Adrenal gland (tissue), 5 donors: ENCODE measurements at regions not wholly inside any gene's neighbourhood (a gene's known extent, or its start where the extent isn't known, plus 50 kb on each side); places are given as distances from the start of the nearest gene placed in this dataset.

Source experiments
- CTCF ChIP-seq, 6 experiments: fragments of 450-650 bp in 4 of 6; fragments of 200-600 bp in 2 of 6; sonication (generic) in 1 of 6; IDR thresholded peaks; 1 replicate in 5 of 6; 2 replicates in 1 of 6; pipeline versions ENCODE4 v1.5.1 to v1.8.0; 2016 to 2021; ENCODE audit warnings: antibody characterized with exemption in 6 of 6, mild to moderate bottlenecking in 2 of 6, moderate library complexity in 1 of 6
- POLR2A ChIP-seq, 2 donors: fragments of 450-650 bp; IDR thresholded peaks; one replicate each; pipeline ENCODE4 v1.6.1; 2017; ENCODE audit warnings: antibody characterized with exemption in 2 of 2, mild to moderate bottlenecking in 2 of 2, moderate library complexity in 1 of 2
- donor health status: DM: no; HTN: no; CAD: no.

GRCh38 chr14:53784688-53785087 lies 171.9 kb downstream of the BMP4 start:
- TF ChIP-seq CTCF (IDR thresholded peaks at IDR 0.05) (no peak), POLR2A (IDR thresholded peaks at IDR 0.05) (no peak)
